IMR-90 (cell line): ENCODE measurements at regions not wholly inside any gene's neighbourhood (a gene's known extent, or its start where the extent isn't known, plus 50 kb on each side); places are given as distances from the start of the nearest gene placed in this dataset.

ENCODE experiments used
- ATAC-seq: fragments of 200-7000 bp; cut with Tn5 transposase; 2 replicates; pipeline ENCODE4 v1.9.1; 2020; ENCODE audit warnings: low read depth, mild to moderate bottlenecking, moderate library complexity
- BruUV-seq: library from RNA; stranded (reverse); fragments of 400-500 nt; replicated peaks from 2 replicates; lab custom pipeline; 2021; lab: Mats Ljungman, UMichigan
- CTCF ChIA-PET: fragments of 300-600 bp; formaldehyde crosslinking; extraction: SDS; loops from one replicate; lab custom pipeline; 2021; ENCODE audit warnings: antibody characterized with exemption; lab: Yijun Ruan, JAX
- POLR2A ChIA-PET: fragments of 300-600 bp; sonication (Branson Sonifier 250); formaldehyde crosslinking; loops from one replicate; lab custom pipeline; 2022; ENCODE audit warnings: antibody characterized with exemption; ENCODE audit not compliant: unreplicated experiment; lab: Charles Lee
- DNase-seq: peaks from one replicate; pipeline ENCODE4 v3.0.0; 2013
- H2AFZ ChIP-seq: replicated peaks from 2 replicates; pipeline ENCODE3; 2013; ENCODE audit warnings: low read length, mild to moderate bottlenecking; ENCODE audit not compliant: poor library complexity
- H2AK5ac ChIP-seq: 2 replicates; pipeline ENCODE4 v1.6.1; 2013; ENCODE audit warnings: low read depth, low read length, inconsistent platforms
- H2AK9ac ChIP-seq: replicated peaks from 2 replicates; pipeline ENCODE3; 2013; ENCODE audit warnings: mild to moderate bottlenecking, low read depth, low read length, moderate library complexity; ENCODE audit not compliant: poor library complexity
- H2BK120ac ChIP-seq: 2 replicates; pipeline ENCODE4 v1.6.1; 2013; ENCODE audit warnings: low read depth, low read length, inconsistent platforms
- H2BK15ac ChIP-seq: 3 replicates; pipeline ENCODE4 v1.6.1; 2013; ENCODE audit warnings: low read depth, low read length, inconsistent platforms
- H2BK20ac ChIP-seq: 2 replicates; pipeline ENCODE4 v1.6.1; 2013; ENCODE audit warnings: low read depth, mild to moderate bottlenecking, inconsistent platforms, low read length, moderate library complexity
- H2BK5ac ChIP-seq: 2 replicates; pipeline ENCODE4 v1.6.1; 2013; ENCODE audit warnings: mild to moderate bottlenecking, low read depth, low read length, inconsistent platforms; ENCODE audit not compliant: poor library complexity, severe bottlenecking
- H3K14ac ChIP-seq: replicated peaks from 2 replicates; pipeline ENCODE4 v1.6.1; 2013; ENCODE audit warnings: low read depth, low read length, inconsistent platforms
- H3K18ac ChIP-seq: 2 replicates; pipeline ENCODE4 v1.6.1; 2013; ENCODE audit warnings: low read depth, low read length, control low read depth
- H3K23ac ChIP-seq: 2 replicates; pipeline ENCODE4 v1.6.1; 2013; ENCODE audit warnings: low read depth, low read length, inconsistent platforms
- H3K27ac ChIP-seq: 2 replicates; pipeline ENCODE4 v1.5.1; 2013; ENCODE audit warnings: mild to moderate bottlenecking, control low read depth, low read length; ENCODE audit not compliant: insufficient read depth
- H3K27me3 ChIP-seq: 2 replicates; pipeline ENCODE4 v1.6.1; 2013; ENCODE audit warnings: low read length; ENCODE audit not compliant: control insufficient read depth, insufficient read depth
- H3K36me3 ChIP-seq: 2 replicates; pipeline ENCODE4 v1.6.1; 2013; ENCODE audit warnings: low read length, mixed read lengths; ENCODE audit not compliant: control insufficient read depth, insufficient read depth
- H3K4ac ChIP-seq: 2 replicates; pipeline ENCODE4 v1.6.1; 2013; ENCODE audit warnings: low read depth, low read length, inconsistent platforms
- H3K4me1 ChIP-seq: 2 replicates; pipeline ENCODE4 v1.6.1; 2013; ENCODE audit warnings: low read length, mixed read lengths; ENCODE audit not compliant: control insufficient read depth, insufficient read depth
- H3K4me2 ChIP-seq: 2 replicates; pipeline ENCODE4 v1.6.1; 2013; ENCODE audit warnings: low read depth, mild to moderate bottlenecking, control low read depth, low read length, moderate library complexity
- H3K4me3 ChIP-seq: 2 replicates; pipeline ENCODE4 v1.5.1; 2013; ENCODE audit warnings: low read depth, mild to moderate bottlenecking, control low read depth, low read length, moderate library complexity; ENCODE audit not compliant: insufficient read depth
- H3K56ac ChIP-seq: 2 replicates; pipeline ENCODE4 v1.6.1; 2013; ENCODE audit warnings: low read length, inconsistent platforms; ENCODE audit not compliant: insufficient read depth; ENCODE audit errors: extremely low read depth
- H3K79me1 ChIP-seq, 2 experiments: 2 replicates each; pipeline ENCODE4 v1.6.1; 2013; ENCODE audit warnings: low read length in 2 of 2, inconsistent platforms in 1 of 2, low read depth in 1 of 2
- H3K9ac ChIP-seq: 2 replicates; pipeline ENCODE4 v1.6.1; 2013; ENCODE audit warnings: low read depth, low read length, control low read depth
- H3K9me1 ChIP-seq: 2 replicates; pipeline ENCODE4 v1.6.1; 2013; ENCODE audit warnings: low read length, inconsistent platforms; ENCODE audit not compliant: insufficient read depth
- H3K9me3 ChIP-seq: 2 replicates; pipeline ENCODE4 v1.6.1; 2013; ENCODE audit warnings: low read length; ENCODE audit not compliant: control insufficient read depth, insufficient read depth
- H4K20me1 ChIP-seq: 2 replicates; pipeline ENCODE4 v1.6.1; 2013; ENCODE audit warnings: low read length, inconsistent platforms; ENCODE audit not compliant: insufficient read depth
- H4K5ac ChIP-seq: 2 replicates; pipeline ENCODE4 v1.6.1; 2013; ENCODE audit warnings: mild to moderate bottlenecking, low read depth, low read length, control low read depth
- H4K8ac ChIP-seq, 2 experiments: 2 replicates each; pipeline ENCODE4 v1.6.1; 2013; ENCODE audit warnings: low read depth in 2 of 2, low read length in 2 of 2, control low read depth in 1 of 2, inconsistent platforms in 1 of 2
- H4K91ac ChIP-seq: 2 replicates; pipeline ENCODE4 v1.6.1; 2013; ENCODE audit warnings: low read depth, low read length, inconsistent platforms; ENCODE audit not compliant: insufficient read depth
- BHLHE40 ChIP-seq: fragments of 150-350 bp; IDR thresholded peaks from 2 replicates; pipeline ENCODE4 v1.6.1; 2016; ENCODE audit warnings: mild to moderate bottlenecking, low read depth, low read length
- CEBPB ChIP-seq: IDR thresholded peaks from 2 replicates; pipeline ENCODE4 v1.6.1; 2012; ENCODE audit warnings: low read depth, low read length, improper control_type of control experiment
- CHD1 ChIP-seq: IDR thresholded peaks from 2 replicates; pipeline ENCODE4 v1.6.1; 2012; ENCODE audit warnings: low read depth, low read length, improper control_type of control experiment
- ELK1 ChIP-seq: fragments of 150-350 bp; IDR thresholded peaks from 2 replicates; pipeline ENCODE4 v1.6.1; 2016; ENCODE audit warnings: low read depth, mild to moderate bottlenecking, low read length, moderate library complexity, borderline replicate concordance
- FOS ChIP-seq: fragments of 150-350 bp; IDR thresholded peaks from 2 replicates; pipeline ENCODE4 v1.6.1; 2016; ENCODE audit warnings: low read depth, low read length
- MAFK ChIP-seq: IDR thresholded peaks from 2 replicates; pipeline ENCODE4 v1.6.1; 2012; ENCODE audit warnings: low read depth, low read length, improper control_type of control experiment
- MAZ ChIP-seq: IDR thresholded peaks from 2 replicates; pipeline ENCODE4 v1.6.1; 2012; ENCODE audit warnings: low read depth, mild to moderate bottlenecking, low read length, improper control_type of control experiment, moderate library complexity, borderline replicate concordance
- MXI1 ChIP-seq: IDR thresholded peaks from 2 replicates; pipeline ENCODE4 v1.6.1; 2012; ENCODE audit warnings: low read depth, mild to moderate bottlenecking, low read length, moderate library complexity, borderline replicate concordance
- NFE2L2 ChIP-seq: fragments of 150-350 bp; IDR thresholded peaks from 2 replicates; pipeline ENCODE4 v1.6.1; 2016; ENCODE audit warnings: low read depth, mild to moderate bottlenecking, low read length
- POLR2A ChIP-seq: IDR thresholded peaks from 2 replicates; pipeline ENCODE4 v1.6.1; 2012; ENCODE audit warnings: mild to moderate bottlenecking, low read depth, low read length
- RAD21 ChIP-seq: IDR thresholded peaks from 2 replicates; pipeline ENCODE4 v1.6.1; 2012; ENCODE audit warnings: low read length, improper control_type of control experiment
- RCOR1 ChIP-seq: IDR thresholded peaks from 2 replicates; pipeline ENCODE4 v1.6.1; 2012; ENCODE audit warnings: mild to moderate bottlenecking, low read length, improper control_type of control experiment; ENCODE audit not compliant: insufficient replicate concordance
- RFX5 ChIP-seq: IDR thresholded peaks from 2 replicates; pipeline ENCODE4 v1.8.0; 2012; ENCODE audit warnings: low read depth, mild to moderate bottlenecking, low read length, moderate library complexity
- SMC3 ChIP-seq: fragments of 150-350 bp; IDR thresholded peaks from 2 replicates; pipeline ENCODE4 v1.6.1; 2016; ENCODE audit warnings: low read depth, mild to moderate bottlenecking, antibody characterized with exemption, low read length, moderate library complexity
- USF2 ChIP-seq: fragments of 150-350 bp; IDR thresholded peaks from 2 replicates; pipeline ENCODE4 v1.6.1; 2017; ENCODE audit warnings: mild to moderate bottlenecking, antibody characterized with exemption, low read length, low read depth
- WGBS, 2 experiments: methylation state at CpG; one replicate each; pipeline versions ENCODE4 v1.1.5 to v1.1.7; 2013; ENCODE audit warnings: missing lambda C conversion rate in 2 of 2; ENCODE audit not compliant: insufficient read length in 1 of 2; ENCODE audit errors: extremely low coverage in 2 of 2; 5-methylcytosine and 5-hydroxymethylcytosine counted together
- dilution Hi-C: fragments of 300-500 bp; cut with HindIII; formaldehyde crosslinking; loops from one replicate; pipeline ENCODE4 v1.14.3; 2018; ENCODE audit warnings: low sequenced_read_pairs; ENCODE audit not compliant: unreplicated experiment
- in situ Hi-C: fragments of 300-500 bp; cut with MboI; formaldehyde crosslinking; loops from 3 replicates; pipeline ENCODE4 v1.14.3; 2019; ENCODE audit warnings: low sequenced_read_pairs, inconsistent platforms, mixed read lengths
- intact Hi-C: fragments of 100-400 bp; cut with micrococcal nuclease; formaldehyde crosslinking; loops from 2 replicates; pipeline ENCODE4 v1.10.0; 2022
- TF ChIP-seq, protein P1 (sequence below): conservative IDR thresholded peaks from 2 replicates; pipeline ENCODE4 v1.5.1; 2012; ENCODE audit warnings: mild to moderate bottlenecking, low read depth, low read length, improper control_type of control experiment

- in situ Hi-C loops (no loop called here), dilution Hi-C loops (no loop called here), intact Hi-C loops (no loop called here)
- ATAC-seq (no peak), DNase-seq (no peak)
- no peak overlapping the region for H3K27ac ChIP-seq
- no peaks in the 10 kb centered on the region for H3K9me1 ChIP-seq
- H4K8ac ChIP-seq: no peak overlapping the region
- POLR2A ChIA-PET: no interaction called here
- H3K27me3 ChIP-seq: no peaks in the 10 kb centered on the region
- no peak overlapping the region for H2AK5ac ChIP-seq
- H3K4me3 ChIP-seq: no peak overlapping the region
- no peak overlapping the region for H3K4ac ChIP-seq
- H4K20me1 ChIP-seq: no peaks in the 10 kb centered on the region
- H3K14ac ChIP-seq: no peak overlapping the region
- no peak overlapping the region for H2BK120ac ChIP-seq
- no TSS peak for BruUV-seq
- H3K9ac ChIP-seq: no peak overlapping the region
- no peak overlapping the region for H4K91ac ChIP-seq
- no peaks in the 10 kb centered on the region for H3K4me1 ChIP-seq
- TF ChIP-seq, protein P1, sequence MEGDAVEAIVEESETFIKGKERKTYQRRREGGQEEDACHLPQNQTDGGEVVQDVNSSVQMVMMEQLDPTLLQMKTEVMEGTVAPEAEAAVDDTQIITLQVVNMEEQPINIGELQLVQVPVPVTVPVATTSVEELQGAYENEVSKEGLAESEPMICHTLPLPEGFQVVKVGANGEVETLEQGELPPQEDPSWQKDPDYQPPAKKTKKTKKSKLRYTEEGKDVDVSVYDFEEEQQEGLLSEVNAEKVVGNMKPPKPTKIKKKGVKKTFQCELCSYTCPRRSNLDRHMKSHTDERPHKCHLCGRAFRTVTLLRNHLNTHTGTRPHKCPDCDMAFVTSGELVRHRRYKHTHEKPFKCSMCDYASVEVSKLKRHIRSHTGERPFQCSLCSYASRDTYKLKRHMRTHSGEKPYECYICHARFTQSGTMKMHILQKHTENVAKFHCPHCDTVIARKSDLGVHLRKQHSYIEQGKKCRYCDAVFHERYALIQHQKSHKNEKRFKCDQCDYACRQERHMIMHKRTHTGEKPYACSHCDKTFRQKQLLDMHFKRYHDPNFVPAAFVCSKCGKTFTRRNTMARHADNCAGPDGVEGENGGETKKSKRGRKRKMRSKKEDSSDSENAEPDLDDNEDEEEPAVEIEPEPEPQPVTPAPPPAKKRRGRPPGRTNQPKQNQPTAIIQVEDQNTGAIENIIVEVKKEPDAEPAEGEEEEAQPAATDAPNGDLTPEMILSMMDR: no peak
- TF ChIP-seq RFX5 (no peak), RAD21 (no peak), RCOR1 (no peak), NFE2L2 (no peak), POLR2A (no peak), ELK1 (no peak), SMC3 (no peak), USF2 (no peak), CEBPB (no peak), CHD1 (no peak), MAFK (no peak), MXI1 (no peak), BHLHE40 (no peak), MAZ (no peak), FOS (no peak)
- H3K36me3 ChIP-seq: no peaks in the 10 kb centered on the region
- no CpG with 5 or more reads among the region's 2 CpGs for WGBS, 2 experiments
- H2BK5ac ChIP-seq: no peak overlapping the region
- no peak overlapping the region for H2AFZ ChIP-seq
- no peak overlapping the region for H3K18ac ChIP-seq
- no peak overlapping the region for H3K23ac ChIP-seq
- H2BK15ac ChIP-seq: no peak overlapping the region
- H3K9me3 ChIP-seq: no peaks in the 10 kb centered on the region
- no peaks in the 10 kb centered on the region for H3K79me1 ChIP-seq
- H2AK9ac ChIP-seq: no peak overlapping the region
- H3K56ac ChIP-seq: no peak overlapping the region
- no peak overlapping the region for H3K4me2 ChIP-seq
- H4K5ac ChIP-seq: no peak overlapping the region
- CTCF ChIA-PET: no interaction called here
- H2BK20ac ChIP-seq: no peak overlapping the region
Measured at GRCh38 chrX:139026406-139026805, 314.9 kb upstream of the FGF13 start.
